Calu3 (cell line): ENCODE measurements at regions not wholly inside any gene's neighbourhood (a gene's known extent, or its start where the extent isn't known, plus 50 kb on each side); places are given as distances from the start of the nearest gene placed in this dataset.

Experiments used
- BruUV-seq: library from RNA; stranded (reverse); fragments of 400-500 nt; replicated peaks from 2 replicates; lab custom pipeline; 2021; lab: Mats Ljungman, UMichigan
- CTCF ChIA-PET: fragments of 300-600 bp; sonication (Branson Sonifier 250); formaldehyde crosslinking; loops from one replicate; lab custom pipeline; 2022; ENCODE audit warnings: antibody characterized with exemption; lab: Charles Lee
- DNase-seq: peaks from one replicate; pipeline ENCODE4 v3.0.0; 2022
- H3K27ac Mint-ChIP-seq: one replicate; pipeline ENCODE4 v1.8.0; 2022; ENCODE audit warnings: mixed read lengths; ENCODE audit not compliant: unreplicated experiment
- H3K27me3 Mint-ChIP-seq: one replicate; pipeline ENCODE4 v1.8.0; 2022; ENCODE audit warnings: mixed read lengths; ENCODE audit not compliant: unreplicated experiment
- H3K36me3 Mint-ChIP-seq: one replicate; pipeline ENCODE4 v1.8.0; 2022; ENCODE audit warnings: mild to moderate bottlenecking, moderate library complexity, mixed read lengths; ENCODE audit not compliant: insufficient read depth, unreplicated experiment
- H3K4me1 Mint-ChIP-seq: one replicate; pipeline ENCODE4 v1.8.0; 2022; ENCODE audit warnings: mild to moderate bottlenecking, low read depth, mixed read lengths; ENCODE audit not compliant: unreplicated experiment
- H3K4me3 Mint-ChIP-seq: one replicate; pipeline ENCODE4 v1.8.0; 2022; ENCODE audit warnings: mild to moderate bottlenecking, low read depth, moderate library complexity, mixed read lengths; ENCODE audit not compliant: unreplicated experiment
- H3K9me3 Mint-ChIP-seq: one replicate; pipeline ENCODE4 v1.8.0; 2022; ENCODE audit warnings: low read depth, mixed read lengths; ENCODE audit not compliant: unreplicated experiment
- CTCF ChIP-seq: fragments of 200-600 bp; IDR thresholded peaks from one replicate; pipeline ENCODE4 v1.8.0; 2022; ENCODE audit warnings: antibody characterized with exemption; ENCODE audit not compliant: unreplicated experiment
- intact Hi-C: fragments of 100-400 bp; cut with micrococcal nuclease; formaldehyde crosslinking; loops from one replicate; pipeline ENCODE4 v1.10.0; 2022; ENCODE audit not compliant: unreplicated experiment

GRCh38 chr10:42916974-42917373, 134.4 kb downstream of the BMS1 start:
- TF ChIP-seq CTCF = no peak
- no peak for DNase-seq
- CTCF ChIA-PET = no interaction called here
- Mint-ChIP-seq H3K27me3 (no peaks in the 10 kb centered on the region), H3K27ac (no peak overlapping the region), H3K4me3 (no peak overlapping the region), H3K4me1 (no peaks in the 10 kb centered on the region), H3K36me3 (no peaks in the 10 kb centered on the region), H3K9me3 (peaks cover 2% of the 10 kb centered on the region)
- intact Hi-C loops = no loop called here
- no TSS peak for BruUV-seq

GRCh38 chr10:42917821-42918220, 135.2 kb downstream of the BMS1 start:
- no peak for DNase-seq
- H3K9me3 Mint-ChIP-seq = peaks cover 4% of the 10 kb centered on the region
- BruUV-seq = no TSS peak
- H3K4me1 Mint-ChIP-seq = no peaks in the 10 kb centered on the region
- no peak overlapping the region for H3K4me3 Mint-ChIP-seq
- intact Hi-C loops = no loop called here
- CTCF ChIA-PET = no interaction called here
- no peaks in the 10 kb centered on the region for H3K36me3 Mint-ChIP-seq
- no peak for TF ChIP-seq CTCF
- H3K27ac Mint-ChIP-seq = no peak overlapping the region
- H3K27me3 Mint-ChIP-seq = peaks cover 6% of the 10 kb centered on the region

GRCh38 chr10:42921951-42922350, 139.4 kb downstream of the BMS1 start:
- H3K27me3 Mint-ChIP-seq = peaks cover 19% of the 10 kb centered on the region
- intact Hi-C loops = no loop called here
- TF ChIP-seq CTCF = no peak
- no TSS peak for BruUV-seq
- H3K9me3 Mint-ChIP-seq = peaks cover 4% of the 10 kb centered on the region
- H3K4me3 Mint-ChIP-seq = no peak overlapping the region
- no peaks in the 10 kb centered on the region for H3K4me1 Mint-ChIP-seq
- DNase-seq = no peak
- CTCF ChIA-PET = no interaction called here
- no peak overlapping the region for H3K27ac Mint-ChIP-seq
- H3K36me3 Mint-ChIP-seq = no peaks in the 10 kb centered on the region

DNA sequence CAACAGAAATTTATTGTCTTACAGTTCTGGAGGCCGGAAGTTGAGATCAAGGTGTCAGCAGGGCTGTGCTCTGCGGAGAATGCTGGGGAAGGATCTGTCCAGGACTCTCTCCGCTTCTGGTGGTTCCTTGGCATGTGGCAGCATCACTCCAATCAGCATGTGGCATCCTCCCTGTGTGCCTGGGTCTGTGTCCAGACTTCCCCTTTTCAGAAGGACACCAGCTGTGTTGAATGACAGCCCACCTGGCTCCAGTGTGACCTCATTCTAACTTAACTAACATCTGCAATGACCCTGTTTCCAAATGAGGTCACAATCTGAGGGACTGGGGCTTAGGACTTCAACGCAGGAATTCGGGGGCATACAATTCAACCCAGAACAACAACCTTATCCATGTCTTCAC, 141.9 kb downstream of the BMS1 start:
- Mint-ChIP-seq H3K4me1 (no peaks in the 10 kb centered on the region), H3K9me3 (peaks cover 2% of the 10 kb centered on the region), H3K27ac (no peak overlapping the region), H3K4me3 (no peak overlapping the region), H3K36me3 (no peaks in the 10 kb centered on the region), H3K27me3 (peaks cover 40% of the 10 kb centered on the region)
- CTCF ChIA-PET = no interaction called here
- BruUV-seq = no TSS peak
- no peak for DNase-seq
- TF ChIP-seq CTCF = no peak
- intact Hi-C loops = no loop called here

- Mint-ChIP-seq H3K9me3 (peaks cover 2% of the 10 kb centered on the region), H3K4me3 (no peak overlapping the region), H3K27me3 (peaks cover 54% of the 10 kb centered on the region), H3K27ac (no peak overlapping the region), H3K4me1 (no peaks in the 10 kb centered on the region), H3K36me3 (no peaks in the 10 kb centered on the region)
- no peak for TF ChIP-seq CTCF
- DNase-seq = no peak
- intact Hi-C loops = no loop called here
- no TSS peak for BruUV-seq
- CTCF ChIA-PET = no interaction called here
Observed at GRCh38 chr10:42926843-42927242, 144.2 kb downstream of the BMS1 start.
